GM19468 (cell line): ENCODE measurements at regions not wholly inside any gene's neighbourhood (a gene's known extent, or its start where the extent isn't known, plus 50 kb on each side); places are given as distances from the start of the nearest gene placed in this dataset.
"Not testable (repeated sequence)": the region's sequence is repeated elsewhere in the genome, so short reads cannot be mapped to it uniquely, and the experiment has no call there.

ENCODE experiments used
- ATAC-seq: cut with Tn5 transposase; IDR thresholded peaks from one replicate; pipeline ENCODE4 v1.9.1; 2021; ENCODE audit warnings: mild to moderate bottlenecking, moderate library complexity, moderate number of reproducible peaks; ENCODE audit not compliant: unreplicated experiment; ENCODE audit errors: extremely low read depth

- no peak for ATAC-seq
Observed at GRCh38 chr21:28174701-28175100, 818.0 kb downstream of the LTN1 start.

- ATAC-seq = no peak
Observed at GRCh38 chr21:28174006-28174405, 818.7 kb downstream of the LTN1 start.

- no peak for ATAC-seq
Observed at GRCh38 chr21:28172376-28172775, 820.3 kb downstream of the LTN1 start.

GRCh38 chr21:28167366-28167765 is 825.3 kb downstream of the LTN1 start:
- ATAC-seq = no peak

- ATAC-seq = not testable (repeated sequence)
Observed at GRCh38 chr21:28164519-28164918, 828.2 kb downstream of the LTN1 start.

- ATAC-seq = not testable (repeated sequence)
Observed at GRCh38 chr21:28162052-28162451, 830.6 kb downstream of the LTN1 start.

GRCh38 chr21:28160378-28160777 is 832.3 kb downstream of the LTN1 start:
- ATAC-seq = no peak

GRCh38 chr21:28159396-28159795 is 833.3 kb downstream of the LTN1 start:
- ATAC-seq = no peak

- ATAC-seq = no peak
Observed at GRCh38 chr21:28156590-28156989, 836.1 kb downstream of the LTN1 start.

- ATAC-seq = no peak
Observed at GRCh38 chr21:28154121-28154520, 838.6 kb downstream of the LTN1 start.

- no peak for ATAC-seq
Observed at GRCh38 chr21:28152732-28153131, 839.9 kb downstream of the LTN1 start.

GRCh38 chr21:28151758-28152157 is 840.9 kb downstream of the LTN1 start:
- ATAC-seq = no peak

GRCh38 chr21:28150778-28151177 is 841.9 kb downstream of the LTN1 start:
- no peak for ATAC-seq

- no peak for ATAC-seq
Observed at GRCh38 chr21:28148400-28149064, 844.1 kb downstream of the LTN1 start.

- no peak for ATAC-seq
Observed at GRCh38 chr21:28144653-28145052, 848.0 kb downstream of the LTN1 start.

GRCh38 chr21:28144089-28144488 is 848.6 kb downstream of the LTN1 start:
- no peak for ATAC-seq

GRCh38 chr21:28142697-28143096 is 850.0 kb downstream of the LTN1 start:
- ATAC-seq = no peak

GRCh38 chr21:28138272-28138671 is 854.4 kb downstream of the LTN1 start:
- ATAC-seq = no peak

GRCh38 chr21:28136656-28137255 is 855.9 kb downstream of the LTN1 start:
- ATAC-seq = no peak

GRCh38 chr21:28135646-28136045 is 857.0 kb downstream of the LTN1 start:
- no peak for ATAC-seq

- no peak for ATAC-seq
Observed at GRCh38 chr21:28133116-28133515, 859.6 kb downstream of the LTN1 start.

- ATAC-seq = no peak
Observed at GRCh38 chr21:28132713-28133112, 860.0 kb downstream of the LTN1 start.
